Right lung (tissue), 2 donors: ENCODE measurements at regions not wholly inside any gene's neighbourhood (a gene's known extent, or its start where the extent isn't known, plus 50 kb on each side); places are given as distances from the start of the nearest gene placed in this dataset.

ENCODE experiments used
- DNase-seq, 2 donors: peaks; one replicate each; pipeline ENCODE4 v3.0.0-alpha.2; 2013

DNA sequence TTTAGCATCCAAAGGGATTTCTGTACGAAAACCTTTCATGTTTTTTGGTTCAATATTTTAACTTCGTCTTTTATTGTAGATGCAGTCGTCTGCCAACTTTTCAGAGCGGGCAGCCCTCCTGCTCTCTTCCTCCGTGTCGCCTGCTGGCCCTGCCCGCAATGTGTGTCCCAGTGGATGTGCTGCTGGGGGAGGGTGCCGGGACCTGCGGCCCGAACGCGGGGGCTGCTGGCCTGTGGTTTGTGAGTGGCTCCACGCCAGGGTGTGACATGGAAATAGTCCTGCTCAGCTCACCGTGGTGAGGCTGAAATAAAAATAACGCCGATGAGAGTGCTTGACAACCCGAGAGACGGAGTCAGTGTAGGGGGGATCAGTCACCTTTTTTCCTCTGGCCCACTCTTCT lies 59.7 kb upstream of the GRPEL1 start:
- no peak for DNase-seq

DNA sequence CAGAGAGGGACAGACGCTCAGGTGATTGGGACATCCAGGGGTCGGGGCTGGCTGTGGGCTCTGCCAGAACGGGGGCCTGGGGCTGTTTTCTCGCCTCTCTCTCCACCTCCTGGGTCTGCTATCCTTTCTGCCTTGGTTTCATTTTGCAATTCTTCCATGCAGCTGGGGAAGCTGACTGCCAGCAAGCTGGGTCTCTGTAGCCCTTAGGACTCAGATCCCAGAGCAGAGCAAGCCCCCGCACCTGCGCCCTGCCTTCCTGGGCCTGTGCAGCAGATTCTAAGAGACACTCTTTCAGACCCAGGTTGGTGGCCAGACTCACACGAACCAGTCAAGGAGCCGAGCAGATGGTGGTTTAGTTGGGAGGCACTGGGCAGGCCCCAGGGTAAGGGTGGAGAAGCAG lies 59.1 kb upstream of the GRPEL1 start:
- DNase-seq: no peak

DNA sequence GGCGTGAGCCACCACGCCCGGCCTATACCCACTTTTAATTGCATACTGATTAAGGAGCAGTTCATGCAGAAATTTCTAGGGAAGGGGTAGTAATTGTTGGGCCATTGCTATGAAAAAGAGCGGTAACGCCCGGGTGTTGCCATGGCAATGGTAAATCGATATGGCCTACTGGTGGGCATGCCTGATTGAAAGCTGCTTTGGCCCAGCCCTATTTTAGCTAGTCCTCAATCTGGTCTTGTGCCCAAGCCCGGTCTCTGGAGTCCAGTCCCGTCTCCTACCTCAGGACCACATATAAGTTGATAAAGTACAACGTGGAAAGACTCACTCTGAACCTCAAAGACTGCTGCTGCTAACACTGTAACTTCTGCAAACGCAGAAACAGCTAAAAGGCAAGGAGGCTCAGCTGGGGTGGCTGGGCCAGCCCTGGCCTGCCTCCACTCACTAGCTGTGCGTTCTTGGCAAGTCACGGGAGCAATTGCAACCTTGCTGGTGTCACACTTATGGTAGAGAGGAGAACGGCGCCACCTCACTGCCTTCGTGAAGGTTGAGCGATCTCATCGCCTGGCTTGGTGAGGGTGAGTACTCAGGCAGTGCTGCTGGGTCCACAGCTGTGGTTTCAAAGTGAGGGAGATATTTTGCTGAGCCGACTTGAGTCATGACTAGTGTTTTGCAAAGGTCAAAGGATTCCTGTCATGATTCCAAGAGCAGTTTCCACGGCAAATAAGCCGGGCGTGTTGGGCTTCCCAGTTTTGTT lies 57.0 kb upstream of the GRPEL1 start:
- peak; percentile 58 to 63 for DNase-seq

DNA sequence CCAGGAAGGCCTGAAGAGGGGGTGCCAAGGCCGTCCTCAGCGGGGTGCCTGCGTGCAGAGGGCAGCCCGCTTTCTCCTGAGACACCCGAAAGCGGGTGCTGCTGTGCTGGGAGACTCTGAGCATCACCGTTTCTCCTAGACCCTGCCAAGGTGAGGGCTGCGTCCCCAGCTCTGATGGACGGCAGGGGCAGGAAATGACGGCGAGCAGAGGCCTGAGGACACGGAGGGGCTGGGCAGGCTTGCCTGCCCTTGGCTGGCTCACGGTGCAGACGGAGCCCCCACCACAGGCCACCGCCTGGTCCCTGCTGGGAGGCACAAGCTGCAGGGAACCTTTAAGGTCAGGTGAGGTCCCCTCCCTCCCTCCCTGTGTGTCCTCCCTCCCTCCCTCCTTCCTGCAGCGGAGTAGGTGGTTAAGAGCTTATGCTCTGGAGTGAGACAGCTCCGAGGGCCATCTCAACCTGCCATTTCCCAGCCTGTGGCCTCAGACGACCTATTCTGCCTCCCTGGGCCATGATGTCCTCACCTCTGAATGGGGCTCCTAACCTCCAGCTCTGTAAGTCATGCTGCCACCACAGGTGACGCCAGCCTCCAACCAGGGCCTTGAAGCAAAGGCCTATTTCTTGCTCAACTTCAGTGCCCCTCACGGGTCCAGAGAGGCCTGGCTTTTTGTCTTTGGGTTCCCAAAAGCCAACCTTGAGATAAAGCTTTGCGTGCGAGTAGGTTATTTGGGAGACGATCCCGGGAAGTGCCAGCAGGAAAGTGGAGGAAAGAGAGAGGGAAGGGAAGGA lies 54.2 kb upstream of the GRPEL1 start:
- DNase-seq: no peak

DNA sequence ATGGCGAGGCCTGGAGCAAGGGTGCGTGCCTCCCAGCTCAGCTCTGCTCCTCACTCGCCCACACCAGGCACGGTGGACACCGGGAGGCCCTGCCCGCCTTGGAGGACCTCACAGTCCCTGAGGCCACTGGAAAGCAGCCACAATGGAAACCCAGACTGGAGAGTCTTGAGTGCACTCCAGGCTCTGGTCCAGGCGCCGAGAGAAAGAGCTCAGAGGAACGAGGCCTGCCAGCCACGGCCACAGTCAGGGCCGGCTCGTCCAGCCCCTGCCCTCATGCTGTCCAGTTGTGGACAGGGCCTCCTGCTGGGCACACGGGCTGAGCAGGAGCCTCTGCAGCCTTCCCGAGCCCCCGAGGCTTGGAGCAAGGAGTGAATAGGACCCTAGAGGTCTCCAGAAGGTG lies 53.3 kb upstream of the GRPEL1 start:
- no peak for DNase-seq

DNA sequence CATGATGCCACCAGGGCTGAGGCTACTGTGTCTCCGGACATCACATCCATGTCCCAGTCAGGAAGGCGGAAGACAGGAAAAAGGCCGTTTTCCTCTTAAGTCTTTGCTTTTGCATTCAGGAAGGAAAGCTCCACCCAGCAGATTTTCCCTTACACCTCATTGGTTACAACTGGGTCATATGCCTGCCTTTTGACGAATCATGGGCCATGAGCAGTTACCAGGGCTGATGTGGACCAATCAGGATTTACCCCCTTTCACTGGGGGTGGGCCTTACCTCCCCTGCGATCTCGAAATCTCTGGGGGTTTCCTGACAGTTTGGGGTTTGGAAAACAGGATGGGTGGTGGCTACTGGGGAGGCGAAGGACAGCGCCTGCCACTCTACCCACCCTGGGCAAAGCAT lies 52.5 kb upstream of the GRPEL1 start:
- no peak for DNase-seq

DNA sequence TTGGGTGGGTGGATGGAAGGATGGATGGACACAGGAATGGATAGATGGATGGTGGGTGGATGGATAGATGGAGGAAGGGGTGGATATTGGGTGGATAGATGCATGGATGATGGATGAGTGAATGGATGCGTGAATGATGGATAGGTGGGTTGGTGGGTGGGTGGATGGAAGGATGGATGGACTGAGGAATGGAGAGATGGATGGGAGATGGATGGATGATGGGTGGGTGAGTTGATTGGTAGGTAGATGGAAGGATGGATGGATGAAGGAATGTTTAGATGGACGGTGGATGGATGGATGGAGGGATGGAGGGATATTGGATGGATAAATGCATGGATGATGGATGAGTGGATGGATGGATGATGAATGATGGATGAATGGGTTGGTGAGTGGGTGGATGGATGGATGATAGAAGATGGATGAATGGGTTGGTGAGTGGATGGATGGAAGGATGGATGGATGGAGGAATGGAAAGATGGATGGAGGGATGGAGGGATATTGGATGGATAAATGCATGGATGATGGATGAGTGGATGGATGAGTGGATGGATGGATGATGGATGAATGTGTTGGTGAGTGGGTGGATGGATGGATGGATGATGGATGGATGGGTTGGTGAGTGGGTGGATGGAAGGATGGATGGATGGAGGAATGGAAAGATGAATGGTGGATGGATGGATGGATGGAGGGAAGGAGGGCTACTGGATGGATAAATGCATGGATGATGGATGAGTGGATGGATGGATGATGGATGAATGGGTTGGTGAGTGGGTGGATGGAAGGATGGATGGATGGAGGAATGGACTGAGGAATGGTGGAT lies 50.4 kb upstream of the GRPEL1 start:
- DNase-seq: no peak
